ENCODE measurements at regions not wholly inside any gene's neighbourhood (a gene's known extent, or its start where the extent isn't known, plus 50 kb on each side); places are given as distances from the start of the nearest gene placed in this dataset.

DNA sequence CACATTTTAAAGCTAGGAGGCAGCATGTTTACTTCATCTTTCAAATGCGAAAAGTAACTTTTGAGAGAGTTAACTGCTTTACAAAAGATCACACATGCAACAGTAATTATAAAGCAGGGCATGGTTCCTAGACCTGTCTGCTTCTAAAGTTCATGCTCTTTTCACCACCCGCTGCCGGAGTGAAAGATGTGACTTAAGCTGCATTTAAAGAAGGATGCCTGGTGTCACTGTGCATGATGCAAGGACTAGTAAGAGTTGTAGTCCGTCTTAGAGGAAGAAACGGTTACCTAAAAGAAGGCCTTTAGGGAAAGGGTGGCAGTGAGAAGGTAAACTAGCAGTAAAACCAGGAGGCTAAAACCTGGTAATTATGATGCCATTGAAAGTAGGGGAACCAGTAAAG, 1689.1 kb downstream of the KCNT2 start:
- H3K36me3 ChIP-seq (ENCODE audit: control insufficient read depth in 2 of 2, insufficient read depth in 2 of 2, low read length in 1 of 2): no peaks in the 10 kb centered on the region
- no peaks in the 10 kb centered on the region for H4K20me1 ChIP-seq (ENCODE audit: control insufficient read depth, insufficient read depth)
- no peak overlapping the region for H3K9ac ChIP-seq (ENCODE audit: control insufficient read depth, insufficient read depth, low read length)
- 35% methylated on average over 5 of the region's 5 CpGs for WGBS (ENCODE audit: insufficient coverage, insufficient replicate concordance, low lambda C conversion rate, missing lambda C conversion rate)
- DNase-seq (ENCODE audit: low read depth, low spot score) (no peak), ATAC-seq (no peak), FAIRE-seq (no peak)
- no peaks in the 10 kb centered on the region for H3K79me2 ChIP-seq (ENCODE audit: control insufficient read depth, insufficient read depth, low read length)
- SMC1A ChIA-PET (ENCODE audit: uncharacterized antibody, unreplicated experiment): no interaction called here
- no peak overlapping the region for H3K27ac ChIP-seq (ENCODE audit: control insufficient read depth, insufficient read depth)
- no peak overlapping the region for H3K4me3 ChIP-seq
- intact Hi-C loops (cut with micrococcal nuclease; ENCODE audit: unreplicated experiment) (no loop called here), in situ Hi-C loops (cut with MboI) (no loop called here)
- no peaks in the 10 kb centered on the region for H3K27me3 ChIP-seq (replicated peaks in 1 of 2; ENCODE audit: control insufficient read depth in 2 of 2, insufficient read depth in 2 of 2, low read length in 1 of 2)
- CTCF ChIA-PET: no interaction called here
- H3K9me3 ChIP-seq (replicated peaks; ENCODE audit: control insufficient read depth, insufficient read depth, low read length): no peaks in the 10 kb centered on the region
- POLR2A ChIA-PET: no interaction called here
- no TSS peak for BruUV-seq (replicated peaks)
- no peak overlapping the region for H2AFZ ChIP-seq (ENCODE audit: control insufficient read depth, low read depth, low read length)
- H3K4me1 ChIP-seq (ENCODE audit: control insufficient read depth, insufficient read depth, low read length): no peaks in the 10 kb centered on the region
- no peak overlapping the region for H3K4me2 ChIP-seq (ENCODE audit: control insufficient read depth, insufficient read depth)
- RAD21 ChIA-PET (ENCODE audit: unreplicated experiment): no interaction called here
- no peak for TF ChIP-seq TCF7 (IDR thresholded peaks at IDR 0.05; ENCODE audit: borderline replicate concordance)
- no peak for TF ChIP-seq SMARCA5 (IDR thresholded peaks at IDR 0.05)
- TF ChIP-seq MLLT1 (IDR thresholded peaks at IDR 0.05): no peak
- TF ChIP-seq RUNX3 (IDR thresholded peaks at IDR 0.05; ENCODE audit: low read length): no peak
- no peak for TF ChIP-seq ZNF217 (IDR thresholded peaks at IDR 0.05)
- no peak for TF ChIP-seq ZNF24 (IDR thresholded peaks at IDR 0.05)
- TF ChIP-seq STAT3 (IDR thresholded peaks at IDR 0.05; ENCODE audit: low read depth, low read length): no peak
- no peak for TF ChIP-seq SUPT20H (IDR thresholded peaks at IDR 0.05; ENCODE audit: borderline replicate concordance, control insufficient read depth, low read depth, low read length)
- no peak for TF ChIP-seq NFXL1 (IDR thresholded peaks at IDR 0.05; ENCODE audit: borderline replicate concordance)
- no peak for TF ChIP-seq ATF2 (IDR thresholded peaks at IDR 0.05; ENCODE audit: low read length)
- no peak for TF ChIP-seq CHD2 (IDR thresholded peaks at IDR 0.05; ENCODE audit: borderline replicate concordance, low read depth, low read length)
- TF ChIP-seq RAD51 (IDR thresholded peaks at IDR 0.05): no peak
- TF ChIP-seq IRF3 (IDR thresholded peaks at IDR 0.05): no peak
- TF ChIP-seq RFX5 (IDR thresholded peaks at IDR 0.05; ENCODE audit: low read depth, low read length): no peak
- no peak for TF ChIP-seq KDM1A (IDR thresholded peaks at IDR 0.05; ENCODE audit: borderline replicate concordance)
